ENCODE measurements at regions not wholly inside any gene's neighbourhood (a gene's known extent, or its start where the extent isn't known, plus 50 kb on each side); places are given as distances from the start of the nearest gene placed in this dataset.

DNA sequence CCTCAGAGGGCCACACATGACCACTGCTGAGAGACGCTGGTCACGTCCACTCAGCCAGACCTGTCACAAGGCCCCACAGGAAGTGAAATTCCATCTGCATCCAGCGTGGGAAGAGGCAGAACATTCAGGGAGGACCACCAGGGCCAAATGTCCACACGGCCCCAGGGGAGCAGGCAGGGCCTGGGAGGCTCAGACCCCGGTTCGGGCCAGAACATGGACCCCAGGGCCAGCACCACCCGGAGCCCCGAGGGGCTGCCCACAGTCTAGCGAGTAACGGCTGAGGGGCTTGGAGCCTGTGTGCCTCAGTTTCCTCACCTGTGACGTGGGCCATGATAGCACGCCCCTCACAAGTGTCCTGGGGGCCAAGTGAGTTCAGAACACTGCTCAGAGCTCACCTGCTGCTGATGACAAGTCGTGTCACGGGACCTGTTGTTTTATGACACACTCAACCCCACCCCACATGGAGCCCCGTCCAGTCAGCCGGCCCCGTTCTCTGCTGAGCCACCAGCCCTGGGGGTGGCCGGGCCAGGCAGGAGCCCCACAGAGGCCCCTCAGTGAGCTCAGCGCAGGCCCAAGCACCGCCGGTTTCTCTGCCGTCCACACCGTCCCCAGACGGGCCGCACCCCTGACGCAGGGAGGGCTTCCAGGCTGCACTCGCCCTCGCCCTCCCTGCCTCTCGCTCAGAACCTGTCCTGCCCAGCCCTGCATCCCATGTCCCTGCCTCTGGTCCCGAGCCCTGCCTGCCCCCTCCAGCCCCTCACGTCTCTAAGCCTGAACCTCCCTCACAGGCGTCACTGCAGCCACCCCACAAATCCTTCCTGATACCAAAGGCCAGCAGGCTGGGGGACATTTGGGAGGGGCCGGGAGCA is 79.5 kb upstream of the GALNT9 start:
- no peak for DNase-seq (ENCODE audit: low read depth, low spot score)

DNA sequence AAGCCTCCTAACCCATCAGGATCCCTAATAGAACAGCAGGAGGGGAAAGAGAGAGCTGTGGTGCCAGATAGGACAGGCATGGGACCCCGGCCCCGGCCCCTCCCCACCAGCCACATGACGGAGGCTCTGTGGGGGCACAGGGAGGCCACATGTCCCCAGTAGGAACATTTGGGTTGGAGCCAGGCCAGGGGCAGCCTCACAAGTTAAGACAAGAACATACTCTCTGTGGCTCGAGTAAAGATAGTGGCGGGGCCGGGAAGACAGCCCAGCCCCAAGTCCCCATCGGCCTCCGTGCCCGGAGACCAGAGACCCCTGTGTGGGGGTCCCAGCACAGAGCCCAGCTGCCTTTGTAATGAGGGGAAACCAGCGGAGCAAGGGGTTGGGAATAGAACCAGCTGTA is 78.6 kb upstream of the GALNT9 start:
- DNase-seq (ENCODE audit: low read depth, low spot score), result no peak

DNA sequence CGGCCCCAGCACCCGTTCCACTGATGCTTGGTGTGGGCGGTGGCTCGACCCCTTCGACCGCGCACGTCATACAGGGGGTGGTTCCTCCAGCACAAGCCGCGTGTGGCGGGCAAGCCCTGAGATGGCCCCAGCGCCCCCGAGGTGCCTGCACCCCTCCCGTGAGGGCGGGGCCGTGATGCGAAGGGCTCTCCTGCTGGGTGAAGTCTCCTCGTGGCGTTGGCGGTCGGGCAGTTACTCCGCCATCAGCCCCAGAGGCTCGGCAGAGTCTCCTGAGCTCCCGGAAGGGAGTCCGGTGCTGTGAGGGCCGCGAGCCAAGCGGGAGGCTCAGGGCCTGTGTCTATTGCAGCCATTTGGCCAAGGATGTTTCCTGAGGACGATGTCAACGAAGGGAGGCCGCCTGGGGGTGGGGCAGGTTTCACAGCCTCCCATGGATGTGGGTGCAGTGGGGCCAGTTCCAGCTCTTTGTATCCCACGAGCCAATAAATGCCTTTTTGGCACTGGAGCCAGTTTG is 78.1 kb upstream of the GALNT9 start:
- no peak for DNase-seq (ENCODE audit: low read depth, low spot score)

DNA sequence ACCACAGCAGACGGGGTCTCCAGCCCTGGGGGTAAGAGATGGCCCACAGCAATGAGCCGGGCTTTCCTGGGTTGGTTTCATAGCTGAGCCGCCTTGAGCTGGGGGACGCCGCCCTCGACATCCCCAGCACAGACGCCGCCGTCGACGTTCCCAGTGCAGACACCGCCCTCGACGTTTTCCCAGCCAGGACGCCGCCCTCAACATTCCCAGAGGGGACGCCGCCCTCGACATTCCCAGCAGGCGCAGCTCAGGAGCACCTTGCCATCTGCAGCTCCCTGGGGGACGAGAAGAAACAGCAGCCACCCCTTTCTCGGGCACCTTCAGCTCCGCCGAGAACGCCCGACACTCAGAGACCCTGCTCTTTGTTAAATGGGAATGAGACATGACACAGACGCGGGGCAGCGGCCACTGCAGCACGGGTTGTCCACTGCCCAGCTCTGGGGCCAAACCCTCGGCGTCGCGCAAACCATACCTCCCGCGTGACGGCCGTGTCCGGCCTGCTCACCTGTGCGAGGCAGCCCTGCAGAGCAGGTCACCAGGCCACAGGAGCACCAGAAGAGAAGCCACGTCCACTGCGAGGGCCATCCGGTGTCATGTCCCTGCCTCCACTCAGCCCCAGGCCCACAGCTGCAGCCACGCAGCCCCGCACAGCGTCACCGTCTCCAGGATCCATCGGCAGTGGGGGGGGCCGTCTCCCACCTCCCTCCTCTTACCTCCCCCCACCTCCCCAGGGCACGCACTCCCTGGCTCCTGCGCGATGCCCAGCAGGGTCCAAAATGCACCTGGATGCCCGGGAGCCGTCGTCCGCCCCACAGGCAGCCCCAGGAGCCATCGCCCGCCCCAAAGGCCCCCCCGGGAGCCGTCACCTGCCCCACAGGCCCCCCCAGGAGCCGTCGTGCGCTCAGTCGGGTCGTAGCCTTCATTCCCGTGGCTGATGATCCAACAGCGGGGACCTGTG is 77.4 kb upstream of the GALNT9 start:
- no peak for DNase-seq (ENCODE audit: low read depth, low spot score)

DNA sequence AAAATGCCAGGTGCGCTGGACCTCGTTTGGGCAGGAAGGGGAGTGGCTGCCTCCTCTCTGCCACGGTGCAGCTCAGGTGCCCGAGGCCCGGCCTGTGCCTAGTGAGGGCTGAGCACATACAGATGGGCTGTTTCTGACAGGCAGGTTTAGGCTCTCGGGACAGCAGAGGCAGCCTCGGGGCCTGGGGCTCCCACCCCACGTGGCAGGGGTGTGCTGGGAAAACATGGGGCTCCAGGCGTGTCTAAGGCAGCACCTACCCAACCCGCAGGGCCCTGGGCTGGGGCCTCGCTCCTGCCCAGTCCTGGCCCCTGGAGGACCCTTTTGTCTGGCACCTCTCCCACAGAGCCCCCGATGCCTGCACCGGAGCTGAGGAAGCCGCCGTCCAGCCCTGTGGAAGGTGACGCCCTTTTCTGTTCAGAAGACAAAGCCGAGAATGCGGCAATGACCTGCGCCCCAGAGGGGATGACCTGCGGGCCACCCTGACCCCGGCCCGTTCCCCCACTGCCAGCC is 76.4 kb upstream of the GALNT9 start:
- no peak for DNase-seq (ENCODE audit: low read depth, low spot score)

DNA sequence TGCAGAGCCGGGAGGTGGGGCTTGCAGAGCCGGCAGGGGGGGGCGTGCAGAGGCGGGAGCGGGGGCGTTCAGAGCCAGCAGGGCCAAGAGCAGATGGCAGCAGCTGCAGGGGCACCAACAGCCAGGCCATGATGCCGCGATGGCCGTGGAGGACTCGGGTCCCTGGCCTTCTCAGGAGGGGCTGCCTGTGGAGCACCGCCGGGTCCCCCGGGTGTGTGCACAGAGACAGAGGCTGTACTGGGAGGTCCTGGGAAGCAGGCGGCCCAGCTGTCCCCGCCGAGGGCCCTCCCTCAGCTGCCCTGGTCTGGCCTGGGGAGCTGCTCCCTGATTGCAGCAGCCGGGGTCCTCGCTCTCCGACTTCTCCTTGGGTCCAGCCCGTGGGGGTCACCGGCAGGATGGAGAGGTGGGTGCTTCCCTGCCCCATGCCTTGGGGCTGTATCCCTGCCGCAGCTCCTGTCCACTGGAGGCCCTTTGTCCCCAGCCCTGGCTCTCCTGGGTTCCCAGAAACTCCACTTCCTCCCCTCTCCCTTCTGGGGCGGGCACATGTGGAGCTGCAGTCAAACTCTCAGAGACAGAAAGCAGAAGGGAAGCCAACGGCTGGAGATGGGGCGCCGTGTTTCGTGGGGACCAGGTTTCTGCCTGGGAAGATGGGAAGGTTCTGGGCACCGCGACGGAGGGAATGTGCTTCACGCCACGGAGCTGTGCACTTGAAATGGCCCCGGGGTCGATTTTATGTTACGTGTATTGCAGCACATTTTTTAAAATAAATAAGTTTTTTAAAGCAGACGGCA is 75.8 kb upstream of the GALNT9 start:
- DNase-seq (ENCODE audit: low read depth, low spot score), result no peak

DNA sequence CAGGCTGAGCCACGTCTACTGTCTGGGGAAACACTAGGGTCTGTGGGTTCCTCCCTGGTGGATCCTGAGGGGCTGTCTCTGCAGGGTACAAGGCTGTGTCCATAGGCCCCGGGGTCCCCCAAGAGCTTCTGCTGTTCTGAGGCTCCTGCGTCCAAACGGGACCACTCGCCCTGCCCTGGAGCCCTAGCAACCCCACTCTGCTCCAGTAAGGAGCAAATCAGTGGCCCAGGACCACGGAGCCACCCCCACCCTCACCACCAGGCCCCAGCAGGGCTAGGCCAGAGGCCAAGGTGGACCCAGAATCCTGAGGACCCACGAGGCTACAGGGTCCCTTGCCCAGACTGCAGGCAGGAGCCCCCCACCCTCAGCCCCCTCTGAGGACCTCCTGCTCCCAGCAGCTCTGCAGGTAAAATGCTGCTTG is 75.1 kb upstream of the GALNT9 start:
- DNase-seq (ENCODE audit: low read depth, low spot score), result no peak

DNA sequence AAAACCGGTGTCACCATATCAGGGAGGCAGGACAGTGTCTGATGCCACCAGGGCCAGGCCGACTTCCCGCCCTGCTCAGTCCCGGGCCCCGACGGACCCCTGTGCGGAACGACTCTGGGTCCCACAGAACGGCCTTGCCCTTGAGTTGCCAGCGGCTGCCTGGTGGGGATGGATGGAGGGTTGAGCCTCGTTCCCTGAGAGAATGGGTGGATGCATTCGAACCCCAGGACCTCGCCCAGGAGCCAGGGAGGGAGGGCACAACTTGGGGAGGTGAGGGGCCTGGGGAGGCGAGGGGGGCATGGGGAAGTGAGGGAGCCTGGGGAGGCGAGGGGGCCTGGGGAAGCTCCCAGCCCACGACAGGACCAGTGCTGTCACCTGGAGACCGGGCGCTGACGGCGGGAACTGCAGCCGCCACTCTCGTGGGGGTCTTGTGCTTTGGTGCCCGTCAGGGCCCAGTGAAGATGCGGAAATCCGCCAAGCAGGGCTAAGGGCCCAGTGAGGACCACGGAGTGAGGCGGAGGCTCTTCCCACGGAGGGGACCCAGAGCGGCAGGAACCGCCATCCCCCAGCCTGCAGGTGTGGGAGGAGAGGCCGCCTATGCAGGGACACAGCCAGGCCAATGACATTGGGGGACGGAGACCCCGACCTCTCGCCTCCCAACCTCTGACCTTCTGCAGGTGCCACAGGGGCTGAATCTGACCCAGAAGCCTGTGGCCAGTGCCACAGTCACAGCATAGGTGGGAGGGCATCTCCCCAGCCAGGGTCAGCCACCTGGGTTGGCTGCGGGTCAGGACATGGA is 74.4 kb upstream of the GALNT9 start:
- no peak for DNase-seq (ENCODE audit: low read depth, low spot score)

DNA sequence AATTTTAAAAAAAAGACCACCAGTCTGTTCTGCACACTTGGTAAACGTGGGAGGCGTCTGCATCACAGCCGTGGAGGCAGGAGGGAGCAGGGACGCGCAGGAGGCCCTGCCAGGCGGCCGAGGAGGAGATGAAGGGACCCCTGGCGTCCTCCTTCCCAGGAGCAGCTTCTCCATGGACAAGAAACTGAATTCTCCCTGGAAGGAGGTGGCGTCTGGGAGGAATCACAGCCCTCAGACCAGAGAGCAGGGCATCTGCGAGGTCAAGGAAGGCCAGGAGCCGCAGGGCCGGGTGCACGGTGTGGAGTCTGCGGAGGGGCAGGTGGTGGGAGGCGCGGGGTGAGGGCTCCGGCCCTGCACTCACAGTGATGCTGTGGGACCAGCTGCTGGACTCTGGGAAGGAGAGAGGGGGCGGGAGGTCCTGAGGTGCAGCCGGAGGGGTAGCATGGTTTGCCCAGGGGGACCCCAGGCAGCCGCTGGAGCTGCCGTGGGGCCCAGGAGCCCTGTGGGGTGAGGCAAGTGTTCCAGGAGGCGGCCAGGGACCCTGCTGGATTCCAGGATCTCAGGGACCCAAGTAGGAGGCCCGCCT is 73.5 kb upstream of the GALNT9 start:
- no peak for DNase-seq (ENCODE audit: low read depth, low spot score)

DNA sequence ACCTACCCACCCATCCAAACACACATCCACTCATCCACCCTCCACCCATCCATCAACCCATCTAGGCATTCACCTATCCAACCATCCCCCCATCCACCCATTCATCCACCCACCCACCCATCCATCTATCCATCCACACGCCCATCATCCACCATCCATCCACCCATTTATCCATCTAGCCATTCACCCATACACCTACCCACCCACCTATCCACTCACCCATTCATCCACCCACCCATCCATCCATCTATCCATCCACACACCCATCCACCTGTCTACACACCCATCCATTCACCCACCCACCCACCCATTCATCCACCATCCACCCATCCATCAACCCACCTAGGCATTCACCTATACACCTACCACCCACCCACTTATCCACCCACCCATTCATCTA is 72.6 kb upstream of the GALNT9 start:
- DNase-seq (ENCODE audit: low read depth, low spot score), result no peak

DNA sequence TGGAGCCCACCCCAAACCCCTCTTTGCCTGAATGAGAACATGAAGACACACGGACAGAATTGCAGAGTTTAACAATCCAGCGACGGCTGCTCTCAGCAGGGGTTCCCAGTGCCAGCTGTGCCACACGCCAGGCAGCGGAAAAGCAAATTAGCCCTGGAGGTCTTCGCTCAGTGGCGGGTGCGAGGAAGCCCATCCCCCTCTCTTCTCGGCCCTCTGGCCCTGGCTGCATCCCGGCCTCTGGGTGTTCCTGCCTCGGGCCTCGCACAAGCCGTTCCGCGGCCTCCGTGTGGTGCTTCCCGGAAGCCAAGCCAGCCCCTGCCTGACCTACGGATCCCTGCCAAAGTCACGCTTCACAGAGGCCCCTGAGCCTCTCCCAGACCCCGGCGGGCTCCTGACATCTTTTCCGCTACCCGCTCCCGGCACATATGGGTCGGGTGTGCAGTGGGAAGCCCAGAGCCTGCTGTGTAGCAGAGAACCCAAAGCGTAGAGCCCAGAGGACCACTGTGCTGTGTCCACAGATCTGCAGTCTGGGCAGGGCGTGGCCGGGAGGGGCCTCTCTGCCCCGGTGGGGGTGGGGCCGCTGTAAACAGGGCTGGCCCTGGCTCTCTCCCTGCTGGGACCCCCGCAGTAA is 70.7 kb upstream of the GALNT9 start:
- no peak for DNase-seq (ENCODE audit: low read depth, low spot score)

DNA sequence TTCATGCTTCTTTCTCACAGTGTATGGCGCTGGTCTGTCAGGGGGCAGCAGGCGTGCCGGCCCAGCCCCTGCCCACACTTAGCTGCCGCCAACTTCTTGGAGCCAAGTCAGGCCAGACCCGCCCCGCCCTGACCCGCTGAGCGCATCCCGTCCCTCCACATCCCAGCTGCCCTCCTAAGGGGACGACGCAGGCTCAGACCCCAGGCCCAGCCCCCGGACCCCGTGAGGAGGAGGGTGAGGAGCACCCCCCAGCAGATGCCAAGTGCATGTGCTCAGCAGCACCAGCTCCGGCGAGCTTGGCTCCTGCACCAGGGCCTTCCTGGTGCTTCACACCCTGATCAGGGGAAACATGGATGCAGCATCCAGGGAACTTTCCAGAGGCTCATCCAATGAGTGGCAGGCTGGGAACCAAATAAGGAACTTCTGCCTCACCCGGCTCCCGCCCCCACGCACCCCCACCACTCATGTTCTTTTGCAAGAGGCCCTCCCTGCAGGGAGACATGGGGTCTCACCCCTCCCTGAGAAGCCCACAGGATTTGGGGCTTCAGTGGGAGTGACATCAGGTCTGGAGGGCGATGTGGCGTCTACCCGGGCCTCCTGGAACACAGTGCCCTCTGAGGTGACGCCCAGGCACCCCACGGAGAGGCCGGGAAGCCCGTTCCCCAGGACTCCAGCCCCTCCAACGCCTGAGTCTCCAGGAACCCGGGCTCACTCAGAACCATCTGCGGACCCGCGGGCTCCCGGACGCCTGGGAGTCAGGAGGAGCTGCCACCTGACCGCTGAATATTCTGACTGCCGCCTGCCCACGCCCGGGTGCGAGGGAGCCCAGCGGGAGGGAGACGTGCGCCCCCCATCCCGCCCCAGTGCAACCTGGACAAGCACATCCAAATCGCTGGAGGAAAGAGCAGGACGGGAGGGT is 70.0 kb upstream of the GALNT9 start:
- no peak for DNase-seq (ENCODE audit: low read depth, low spot score)

DNA sequence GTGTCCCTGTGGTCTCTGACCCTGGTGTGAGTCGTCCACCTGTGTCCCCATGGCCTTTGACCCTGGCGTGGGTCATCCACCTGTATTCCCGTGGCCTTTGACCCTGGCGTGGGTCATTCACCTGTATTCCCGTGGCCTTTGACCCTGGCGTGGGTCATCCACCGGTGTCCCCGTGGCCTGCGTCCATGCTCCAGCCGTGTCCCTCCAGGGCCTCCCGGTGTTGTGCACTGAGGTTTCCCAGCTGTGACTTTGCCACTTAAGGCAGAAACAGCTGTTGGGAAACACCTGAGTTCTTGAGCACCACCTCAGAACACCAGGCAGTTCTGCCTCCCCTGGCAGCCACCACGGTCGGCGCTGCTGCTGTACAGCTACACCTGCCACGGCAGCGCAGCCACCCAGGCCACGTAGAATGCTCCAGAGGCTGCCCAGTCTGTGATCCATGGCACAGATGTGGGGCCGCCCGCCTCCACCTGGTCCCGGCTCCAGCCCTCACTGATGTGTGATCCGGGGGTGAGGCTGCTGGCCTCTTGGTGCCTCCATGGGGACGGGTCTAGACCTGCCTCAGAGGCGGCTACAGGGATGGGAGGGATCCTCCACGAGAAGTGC is 69.1 kb upstream of the GALNT9 start:
- DNase-seq (ENCODE audit: low read depth, low spot score), result no peak

DNA sequence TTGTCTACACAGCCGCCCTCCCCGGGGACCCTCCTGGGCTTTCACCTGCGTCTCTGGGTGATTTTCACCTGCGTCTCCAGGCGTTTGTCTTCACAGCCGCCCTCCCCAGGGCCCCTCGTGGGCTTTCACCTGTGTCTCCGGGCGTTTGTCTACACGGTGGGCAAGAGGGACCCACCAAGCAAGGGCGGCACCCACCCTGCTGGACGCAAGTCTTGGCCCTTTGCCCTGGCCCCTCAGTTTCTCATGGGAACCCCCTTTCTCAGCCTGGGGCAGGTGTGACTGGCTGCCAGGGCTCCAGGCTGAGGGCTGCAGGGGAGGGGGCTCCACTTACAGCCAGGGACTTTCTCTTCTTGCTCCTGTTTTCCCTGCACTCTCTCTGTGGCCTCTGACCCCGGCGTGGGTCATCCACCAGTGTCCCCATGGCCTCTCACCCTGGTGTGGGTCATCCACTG is 68.6 kb upstream of the GALNT9 start:
- no peak for DNase-seq (ENCODE audit: low read depth, low spot score)

DNA sequence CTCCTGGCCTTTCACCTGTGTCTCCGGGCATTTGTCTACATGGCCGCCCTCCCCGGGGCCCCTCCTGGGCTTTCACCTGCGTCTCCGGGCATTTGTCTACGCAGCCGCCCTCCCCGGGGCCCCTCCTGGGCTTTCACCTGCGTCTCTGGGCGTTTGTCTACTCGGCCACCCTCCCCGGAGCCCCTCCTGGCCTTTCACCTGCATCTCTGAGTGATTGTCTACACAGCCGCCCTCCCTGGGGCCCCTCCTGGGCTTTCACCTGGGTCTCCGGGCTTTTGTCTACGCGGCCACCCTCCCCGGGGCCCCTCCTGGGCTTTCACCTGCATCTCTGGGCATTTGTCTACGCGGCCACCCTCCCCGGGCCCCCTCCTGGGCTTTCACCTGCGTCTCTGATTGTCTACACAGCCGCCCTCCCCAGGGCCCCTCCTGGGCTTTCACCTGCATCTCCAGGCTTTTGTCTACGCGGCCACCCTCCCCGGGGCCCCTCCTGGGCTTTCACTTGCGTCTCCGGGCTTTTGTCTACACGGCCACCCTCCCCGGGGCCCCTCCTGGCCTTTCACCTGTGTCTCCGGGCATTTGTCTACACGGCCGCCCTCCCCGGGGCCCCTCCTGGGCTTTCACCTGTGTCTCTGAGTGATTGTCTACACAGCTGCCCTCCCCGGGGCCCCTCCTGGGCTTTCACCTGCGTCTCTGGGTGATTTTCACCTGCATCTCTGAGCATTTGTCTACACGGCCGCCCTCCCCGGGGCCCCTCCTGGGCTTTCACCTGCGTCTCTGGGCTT is 68.0 kb upstream of the GALNT9 start:
- DNase-seq (ENCODE audit: low read depth, low spot score), result no peak

DNA sequence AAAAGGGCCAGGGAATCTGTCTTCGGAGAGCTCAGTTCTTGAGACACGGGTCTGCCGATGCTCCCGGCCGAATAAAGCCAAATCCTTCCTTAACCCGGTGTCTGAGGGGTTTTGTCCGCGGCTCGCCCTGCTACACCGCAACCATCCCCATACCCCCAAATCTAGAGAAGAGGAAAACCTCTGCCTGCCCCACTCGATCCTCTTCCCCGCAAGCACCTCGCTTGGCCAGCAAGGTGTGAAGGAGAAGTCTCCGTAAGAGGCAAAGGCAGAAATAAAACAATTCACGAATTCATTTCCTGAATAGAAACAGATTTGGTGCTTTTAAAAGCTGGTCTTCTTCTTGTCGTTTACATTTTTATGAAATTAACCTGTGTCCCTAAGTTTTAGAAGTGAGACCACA is 67.3 kb upstream of the GALNT9 start:
- no peak for DNase-seq (ENCODE audit: low read depth, low spot score)

DNA sequence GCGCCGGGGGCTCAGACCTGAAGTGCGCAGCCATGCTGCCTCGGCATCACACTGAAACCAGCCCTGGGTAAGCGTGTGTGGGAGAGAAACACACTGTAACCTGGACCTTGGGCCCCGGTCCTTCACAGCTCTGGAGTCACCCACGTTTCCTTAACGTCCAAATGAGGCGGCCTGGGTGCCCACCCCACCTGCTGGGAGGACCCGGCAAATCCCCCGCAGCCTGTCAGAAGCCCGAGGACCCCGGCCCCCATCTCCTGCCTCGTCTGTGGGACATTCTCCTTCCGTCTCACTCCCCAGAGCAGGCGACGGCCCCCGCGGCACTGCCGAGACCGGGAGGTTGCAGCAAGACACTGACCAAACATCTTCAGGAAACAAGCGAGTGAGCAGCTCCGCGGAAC is 66.5 kb upstream of the GALNT9 start:
- DNase-seq (ENCODE audit: low read depth, low spot score), result no peak
